ENCODE measurements at regions not wholly inside any gene's neighbourhood (a gene's known extent, or its start where the extent isn't known, plus 50 kb on each side); places are given as distances from the start of the nearest gene placed in this dataset.

- Histone ChIP-seq H3K9me3 (ENCODE audit: insufficient read depth in 2 of 2, low read depth in 1 of 2, low read length in 1 of 2) (0 out of 4 replicates have a peak, but pooled peaks cover 0 to 3% of the 10 kb centered on the region in 2 experiments), H2BK20ac (ENCODE audit: low read length) (no peak overlapping the region), H2BK12ac (ENCODE audit: low read depth, low read length) (no peak overlapping the region), H3K27me3 (replicated peaks in 1 of 4; ENCODE audit: control insufficient read depth in 3 of 4, extremely low read depth in 1 of 4, insufficient read depth in 3 of 4, low read length in 3 of 4) (peaks cover 68 to 96% (median 83%) of the 10 kb centered on the region in 4 experiments), H3K27ac (ENCODE audit: low read depth, low read length) (no peak overlapping the region), H3K18ac (ENCODE audit: extremely low read depth, low read length) (no peak overlapping the region), H2BK5ac (ENCODE audit: low read depth, low read length) (no peak overlapping the region), H3K4me3 (ENCODE audit: extremely low read depth in 1 of 4, insufficient read depth in 2 of 4, low read depth in 3 of 4, low read length in 4 of 4) (no peak overlapping the region), H2BK15ac (ENCODE audit: low read length) (no peak overlapping the region), H3K4me1 (replicated peaks in 1 of 4; ENCODE audit: control insufficient read depth in 3 of 4, insufficient read depth in 4 of 4, low read length in 3 of 4) (no peaks in the 10 kb centered on the region), H3K79me2 (ENCODE audit: control insufficient read depth in 1 of 2, insufficient read depth in 2 of 2, low read length in 2 of 2) (no peaks in the 10 kb centered on the region), H2BK120ac (replicated peaks; ENCODE audit: low read depth, low read length) (no peak overlapping the region), H3K9ac (replicated peaks in 1 of 4; ENCODE audit: extremely low read depth in 1 of 4, low read depth in 3 of 4, low read length in 3 of 4) (no peak overlapping the region), H3K4ac (replicated peaks; ENCODE audit: insufficient read length, low read depth, low read length) (no peak overlapping the region), H4K20me1 (replicated peaks in 1 of 2; ENCODE audit: control insufficient read depth in 1 of 2, insufficient read depth in 2 of 2, low read length in 2 of 2) (peaks cover 0 to 2% of the 10 kb centered on the region in 2 experiments), H3K23ac (ENCODE audit: insufficient read length) (no peak overlapping the region), H3K79me1 (ENCODE audit: low read depth, low read length) (no peaks in the 10 kb centered on the region), H3K23me2 (ENCODE audit: low read depth, low read length) (no peaks in the 10 kb centered on the region), H3K14ac (ENCODE audit: insufficient read length) (no peak overlapping the region), H2AK5ac (ENCODE audit: low read depth, low read length) (no peak overlapping the region), H3K36me3 (ENCODE audit: control insufficient read depth in 2 of 4, insufficient read depth in 4 of 4, low read length in 3 of 4) (no peaks in the 10 kb centered on the region), H2AFZ (ENCODE audit: low read length) (no peak overlapping the region), H3K4me2 (ENCODE audit: insufficient read depth in 1 of 2, low read depth in 2 of 2, low read length in 2 of 2) (no peak overlapping the region), H3K56ac (replicated peaks; ENCODE audit: insufficient read length, low read depth, low read length) (no peak overlapping the region), H4K5ac (ENCODE audit: insufficient read length, low read depth, low read length) (no peak overlapping the region), H4K8ac (ENCODE audit: extremely low read depth, insufficient read depth, low read length) (no peak overlapping the region), H4K91ac (replicated peaks; ENCODE audit: insufficient read length, low read length) (no peak overlapping the region)
- ChIA-PET CTCF (ENCODE audit: partially characterized antibody) (interaction anchor here (1.1 to 1.6 kb wide), 2 partner anchors 27 to 44 kb away, joined by 3 read pairs; no protein-coding TSS in a partner anchor), POLR2A (ENCODE audit: partially characterized antibody) (no interaction called here)
- FAIRE-seq, result peak; percentile 83
- WGBS, 2 experiments (ENCODE audit: extremely low coverage in 1 of 2, insufficient coverage in 1 of 2, insufficient read length in 1 of 2, insufficient replicate concordance in 2 of 2, low coverage in 1 of 2, low lambda C conversion rate in 2 of 2, missing lambda C conversion rate in 1 of 2), result 16% methylated on average over 8 of the region's 8 CpGs; no CpG with 5 or more reads in 1 of the 2 experiments
- DNase-seq (ENCODE audit: low read depth in 1 of 2, low spot score in 2 of 2), result peak in 1 of 2 experiments; percentile 13
- no peak for TF ChIP-seq CREB1 (IDR thresholded peaks at IDR 0.05)
- peak; percentile 20; the same call in 1 of the 2 replicates for TF ChIP-seq POLR2AphosphoS5 (IDR thresholded peaks at IDR 0.05; ENCODE audit: low read depth, low read length)
- TF ChIP-seq TEAD4 (IDR thresholded peaks at IDR 0.05; ENCODE audit: low read depth, low read length), result 0 out of 2 replicates have a peak, but pooled peaks have one; percentile 13
Measured at GRCh38 chr2:116142644-116143227, 1671.8 kb upstream of the DDX18 start.

All from H1 (cell line).